ENCODE measurements at regions not wholly inside any gene's neighbourhood (a gene's known extent, or its start where the extent isn't known, plus 50 kb on each side); places are given as distances from the start of the nearest gene placed in this dataset.
"Not testable (repeated sequence)": the region's sequence is repeated elsewhere in the genome, so short reads cannot be mapped to it uniquely, and the experiment has no call there.

DNA sequence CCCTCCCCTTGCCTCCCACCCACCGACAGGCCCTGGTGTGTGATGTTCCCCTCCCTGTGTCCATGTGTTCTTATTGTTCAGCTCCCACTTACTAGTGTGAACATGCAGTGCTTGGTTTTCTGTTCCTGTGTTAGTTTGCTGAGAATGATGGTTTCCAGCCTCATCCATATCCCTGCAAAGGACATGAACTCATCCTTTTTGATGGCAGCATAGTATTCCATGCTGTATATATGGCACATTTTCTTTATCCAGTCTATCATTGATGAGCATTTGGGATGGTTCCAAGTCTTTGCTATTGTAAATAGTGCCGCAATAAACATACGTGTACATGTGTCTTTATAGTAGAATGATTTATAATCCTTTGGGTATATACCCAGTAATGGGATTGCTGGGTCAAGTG, 538.1 kb upstream of the ZNF804A start:
- not testable (repeated sequence) for DNase-seq (ENCODE audit: low read depth)

DNA sequence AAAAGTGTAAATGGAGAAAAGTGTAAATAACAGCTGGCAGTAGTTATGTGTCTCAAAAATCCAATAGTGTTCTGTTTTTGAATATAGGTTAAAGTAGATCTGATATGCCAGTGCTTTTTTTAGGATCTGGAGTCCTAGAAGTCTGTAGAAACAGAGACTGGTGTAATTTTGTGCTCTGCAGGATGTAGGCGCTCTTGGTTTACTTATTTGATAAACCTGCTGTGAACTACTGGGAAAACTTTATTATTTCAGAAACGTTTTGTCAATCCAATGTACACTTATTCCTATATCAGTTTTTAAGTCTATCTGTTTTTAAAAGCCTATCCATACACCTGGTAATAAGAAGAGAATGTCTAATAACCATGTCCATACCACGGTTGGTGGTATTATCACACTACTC, 530.8 kb upstream of the ZNF804A start:
- no peak for DNase-seq (ENCODE audit: low read depth)

GRCh38 chr2:184072470-184072869, 525.9 kb upstream of the ZNF804A start:
- no peak for DNase-seq (ENCODE audit: low read depth)

- DNase-seq (ENCODE audit: low read depth) = no peak
Observed at GRCh38 chr2:184078496-184078895, 519.8 kb upstream of the ZNF804A start.

DNA sequence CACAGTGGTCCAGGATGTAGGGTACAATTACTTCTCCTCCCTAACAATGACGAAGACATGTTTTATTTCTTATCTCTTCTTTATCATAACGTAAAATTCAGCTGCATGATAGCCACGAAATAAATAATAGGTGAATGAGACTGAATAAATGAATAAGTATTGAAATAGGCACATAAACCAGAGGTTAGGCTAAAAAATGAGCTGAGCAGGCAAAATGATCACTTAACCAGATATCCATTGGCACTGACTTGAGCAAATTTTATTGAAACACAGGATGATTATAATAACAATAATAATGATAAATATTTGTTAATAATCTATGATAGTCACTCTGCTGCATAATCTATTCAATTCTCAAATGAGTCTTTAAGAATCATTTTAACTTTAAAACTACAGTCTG, 506.9 kb upstream of the ZNF804A start:
- no peak for DNase-seq (ENCODE audit: low read depth)

GRCh38 chr2:184113696-184114403, 484.5 kb upstream of the ZNF804A start:
- no peak for DNase-seq (ENCODE audit: low read depth)

DNA sequence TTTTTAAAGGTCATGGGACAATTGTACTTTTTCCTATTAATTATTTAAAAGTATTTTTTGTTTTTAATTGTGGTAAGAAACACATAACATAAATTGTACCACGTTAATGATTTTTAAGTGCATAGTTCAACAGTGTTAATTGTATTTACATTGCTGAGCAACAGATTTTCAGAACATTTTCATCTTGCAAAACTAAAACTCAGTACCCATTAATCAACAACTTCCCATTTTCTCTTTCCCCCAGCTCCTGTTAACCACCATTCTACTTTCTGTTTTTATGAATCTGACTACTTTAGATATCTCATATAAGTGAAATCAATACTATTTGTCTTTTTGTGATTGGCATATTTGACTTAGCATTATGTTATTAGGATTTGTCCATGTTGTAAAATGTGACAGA, 483.9 kb upstream of the ZNF804A start:
- DNase-seq (ENCODE audit: low read depth) = no peak

DNA sequence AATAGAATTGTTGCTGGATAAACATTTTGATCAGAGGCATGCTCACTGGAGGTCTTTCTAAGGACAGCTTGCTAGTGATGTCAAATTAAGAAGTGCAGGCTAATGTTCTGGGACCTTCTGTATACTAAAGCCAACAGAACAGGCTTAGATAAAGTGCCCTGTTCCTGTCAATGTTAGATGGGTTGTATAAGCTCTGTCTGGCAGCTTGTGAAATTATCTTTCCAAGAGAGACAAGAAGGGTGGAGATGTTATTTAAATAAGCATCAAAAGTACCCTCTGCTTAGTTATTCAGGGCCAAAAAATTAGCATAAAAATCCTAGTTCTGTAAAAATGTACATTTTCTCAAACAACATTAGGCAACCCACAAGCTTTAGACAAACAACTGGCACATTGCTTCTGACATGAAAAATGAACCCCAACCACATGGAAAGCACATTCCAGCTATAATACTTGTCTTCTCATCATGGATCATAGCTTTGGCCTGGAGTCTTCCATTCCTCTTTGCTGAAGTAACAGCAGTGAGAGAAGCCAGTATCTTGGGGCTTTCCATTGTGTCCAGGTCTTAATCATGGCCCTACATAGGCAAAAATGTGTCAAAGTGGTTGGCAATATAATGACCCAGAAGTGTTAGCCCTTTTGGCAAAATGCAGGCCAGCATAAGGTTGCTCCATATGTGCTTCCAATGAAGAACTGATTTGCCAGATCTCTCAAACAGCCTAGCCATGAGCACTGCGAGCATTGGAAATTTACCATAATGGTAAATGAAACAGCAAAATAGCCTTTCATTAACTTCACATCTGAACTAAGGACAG, 478.1 kb upstream of the ZNF804A start:
- DNase-seq (ENCODE audit: low read depth) = no peak

DNA sequence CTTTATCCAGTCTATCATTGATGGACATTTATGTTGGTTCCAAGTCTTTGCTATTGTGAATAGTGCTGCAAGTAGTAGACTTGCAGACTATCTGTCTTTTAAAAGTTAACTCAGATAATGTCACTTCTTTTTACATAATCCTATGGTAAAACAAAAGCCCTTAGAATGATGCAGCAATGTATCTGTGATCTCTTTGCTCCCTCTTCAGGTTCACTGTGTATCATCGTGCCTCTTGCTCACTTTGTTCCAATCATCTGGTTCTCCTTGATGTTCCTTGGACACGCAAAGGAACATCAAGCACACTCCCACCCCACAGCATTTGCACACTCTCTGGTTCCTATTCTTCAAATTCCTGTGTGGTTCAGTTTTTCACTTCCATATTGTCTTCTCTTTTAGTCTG, 472.5 kb upstream of the ZNF804A start:
- no peak for DNase-seq (ENCODE audit: low read depth)

DNA sequence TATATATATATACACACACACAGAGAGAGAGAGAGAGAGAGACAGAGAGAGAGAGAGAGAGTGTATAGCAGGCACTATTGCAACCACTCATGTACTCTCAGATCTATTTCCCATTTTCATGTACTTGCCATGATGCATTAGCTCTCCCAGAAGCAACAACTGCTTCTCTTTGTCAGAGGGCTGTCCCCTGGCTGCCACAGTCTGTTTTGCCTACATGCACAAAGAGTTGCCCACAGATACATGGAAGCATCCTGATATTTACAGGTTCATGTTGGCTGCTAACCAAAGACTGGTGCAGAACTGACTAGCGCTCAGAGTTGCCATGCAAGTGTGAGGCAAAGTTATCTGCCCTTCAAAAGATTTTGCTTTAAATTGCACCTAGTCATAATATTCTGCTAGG, 469.3 kb upstream of the ZNF804A start:
- DNase-seq (ENCODE audit: low read depth) = no peak

GRCh38 chr2:184137955-184138354, 460.4 kb upstream of the ZNF804A start:
- no peak for DNase-seq (ENCODE audit: low read depth)

GRCh38 chr2:184141866-184142265, 456.5 kb upstream of the ZNF804A start:
- no peak for DNase-seq (ENCODE audit: low read depth)

- no peak for DNase-seq (ENCODE audit: low read depth)
Observed at GRCh38 chr2:184154438-184154837, 443.9 kb upstream of the ZNF804A start.

DNA sequence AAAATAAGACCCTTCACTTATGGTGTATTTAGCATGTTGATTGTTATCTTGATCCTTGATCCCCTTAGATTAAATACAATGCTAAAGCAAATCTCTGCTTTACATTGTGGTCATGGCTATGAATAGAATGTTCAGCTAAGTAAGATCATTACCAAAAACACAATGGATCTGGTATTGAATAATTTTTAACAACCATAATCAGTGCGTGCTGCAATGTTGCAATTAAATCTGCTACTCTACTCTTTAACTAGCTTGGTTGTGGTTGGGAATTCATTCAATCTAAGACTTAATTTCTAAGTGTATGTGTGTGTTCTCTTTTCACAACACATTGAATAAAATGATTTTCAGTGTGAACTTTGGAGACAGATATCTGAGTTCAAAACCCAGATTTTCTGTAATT, 442.5 kb upstream of the ZNF804A start:
- DNase-seq (ENCODE audit: low read depth) = no peak

DNA sequence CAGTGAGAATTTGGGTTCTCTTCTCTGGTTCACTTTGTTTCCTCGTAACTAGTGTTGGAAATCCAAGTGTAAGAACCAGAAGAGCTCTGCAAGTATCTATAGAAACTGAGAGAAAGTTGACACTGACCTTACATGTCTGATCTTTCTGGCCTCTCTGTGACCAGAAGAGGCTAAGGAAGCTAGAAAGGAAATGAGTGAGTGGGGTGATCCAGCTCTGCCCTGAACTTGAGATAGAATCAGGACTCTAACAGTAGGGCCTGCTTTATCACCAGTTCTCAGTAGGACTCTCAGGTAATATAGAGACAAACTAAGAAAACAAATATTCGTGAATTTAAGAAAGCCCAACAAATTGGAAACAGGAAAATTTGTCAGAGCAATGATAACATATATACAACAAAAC, 441.2 kb upstream of the ZNF804A start:
- no peak for DNase-seq (ENCODE audit: low read depth)

DNA sequence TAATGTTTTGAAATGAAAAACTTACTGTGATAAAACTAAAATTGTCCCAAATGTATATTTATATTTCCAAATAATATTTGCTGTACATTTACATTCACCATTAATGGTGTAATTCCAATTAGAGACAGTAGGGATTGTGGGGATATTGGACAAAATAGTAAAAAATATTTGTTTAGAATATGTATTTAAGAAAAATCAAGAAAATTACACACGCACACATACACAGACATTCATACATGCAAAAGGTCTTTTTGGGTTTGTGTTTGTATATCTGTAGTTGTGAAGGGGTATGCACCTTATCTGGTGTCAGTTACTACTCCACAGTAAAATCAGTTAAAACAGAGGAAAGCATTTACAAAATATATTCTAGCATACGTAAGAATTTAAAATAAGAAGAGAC, 435.9 kb upstream of the ZNF804A start:
- DNase-seq (ENCODE audit: low read depth) = no peak

GRCh38 chr2:184168823-184169222, 429.5 kb upstream of the ZNF804A start:
- DNase-seq (ENCODE audit: low read depth) = not testable (repeated sequence)

- DNase-seq (ENCODE audit: low read depth) = no peak
Observed at GRCh38 chr2:184169366-184169765, 429.0 kb upstream of the ZNF804A start.

GRCh38 chr2:184174493-184175104, 423.7 kb upstream of the ZNF804A start:
- no peak for DNase-seq (ENCODE audit: low read depth)

DNA sequence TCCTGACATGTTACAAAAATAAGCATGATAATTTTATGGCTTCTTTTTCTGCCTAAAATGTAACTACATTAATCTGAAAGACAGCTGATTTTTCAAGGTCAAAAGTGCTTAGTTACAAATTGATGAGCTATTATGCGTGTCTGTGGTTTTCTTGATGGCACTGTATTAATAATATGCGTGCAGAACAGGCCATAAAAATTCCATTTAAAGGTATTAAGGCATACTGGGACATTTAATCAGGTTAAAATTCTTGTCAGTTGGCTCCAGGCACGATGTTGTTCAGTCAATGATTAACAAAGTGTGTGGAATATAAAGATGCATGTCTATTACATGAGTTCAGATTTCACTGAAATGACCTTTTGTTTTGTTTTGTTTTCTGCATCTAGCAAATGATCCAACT, 420.1 kb upstream of the ZNF804A start:
- DNase-seq (ENCODE audit: low read depth) = no peak

GRCh38 chr2:184186436-184186835, 411.9 kb upstream of the ZNF804A start:
- DNase-seq (ENCODE audit: low read depth) = no peak

- no peak for DNase-seq (ENCODE audit: low read depth)
Observed at GRCh38 chr2:184187421-184187971, 410.8 kb upstream of the ZNF804A start.

All from myocyte (in vitro differentiated cells).